GM21390 (cell line): ENCODE measurements at regions not wholly inside any gene's neighbourhood (a gene's known extent, or its start where the extent isn't known, plus 50 kb on each side); places are given as distances from the start of the nearest gene placed in this dataset.
"Not testable (repeated sequence)": the region's sequence is repeated elsewhere in the genome, so short reads cannot be mapped to it uniquely, and the experiment has no call there.

Experiments used
- ATAC-seq: cut with Tn5 transposase; IDR thresholded peaks from one replicate; pipeline ENCODE4 v1.9.1; 2021; ENCODE audit not compliant: unreplicated experiment

- ATAC-seq, result not testable (repeated sequence)
These were observed 108.1 kb downstream of the PROX1 start for GRCh38 chr1:214095896-214096295.

DNA sequence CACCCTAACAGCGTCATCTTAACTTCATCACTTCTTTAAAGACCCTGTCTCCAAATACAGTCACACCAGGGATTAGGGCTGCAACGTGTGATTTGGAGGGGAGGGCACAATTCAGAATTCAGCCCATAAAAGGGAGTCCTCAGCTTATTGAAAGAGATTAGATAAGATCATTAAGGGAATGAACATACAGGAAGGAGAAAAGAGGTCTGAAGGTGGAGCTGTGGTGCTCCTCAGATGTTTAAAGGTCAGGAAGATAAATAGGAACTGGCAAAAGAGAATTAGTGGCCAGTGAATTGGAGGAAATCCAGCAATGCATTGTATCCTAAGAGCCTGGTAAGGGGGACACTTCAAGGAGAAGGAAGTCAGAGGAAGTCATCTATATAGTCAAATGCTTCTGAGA is 113.5 kb downstream of the PROX1 start:
- ATAC-seq, result no peak

DNA sequence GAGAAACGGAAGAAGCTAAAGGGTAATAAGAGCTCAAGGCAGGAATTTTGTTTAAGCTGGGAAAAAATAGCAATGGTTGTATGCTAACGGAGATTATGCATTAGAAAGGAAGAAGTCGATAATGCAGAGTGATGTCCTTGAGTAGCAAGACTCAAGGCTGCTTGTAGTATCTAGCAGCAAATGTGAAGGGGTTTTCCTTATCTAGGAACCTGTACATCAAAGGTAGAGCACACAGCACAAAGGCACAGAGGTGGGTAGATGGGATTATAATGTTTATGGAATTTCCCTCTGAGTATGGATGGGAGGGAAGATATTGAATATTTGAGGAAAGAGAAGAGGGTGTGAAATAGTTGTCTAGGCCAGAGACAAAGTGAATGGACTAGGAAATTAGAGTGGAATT is 114.1 kb downstream of the PROX1 start:
- no peak for ATAC-seq

DNA sequence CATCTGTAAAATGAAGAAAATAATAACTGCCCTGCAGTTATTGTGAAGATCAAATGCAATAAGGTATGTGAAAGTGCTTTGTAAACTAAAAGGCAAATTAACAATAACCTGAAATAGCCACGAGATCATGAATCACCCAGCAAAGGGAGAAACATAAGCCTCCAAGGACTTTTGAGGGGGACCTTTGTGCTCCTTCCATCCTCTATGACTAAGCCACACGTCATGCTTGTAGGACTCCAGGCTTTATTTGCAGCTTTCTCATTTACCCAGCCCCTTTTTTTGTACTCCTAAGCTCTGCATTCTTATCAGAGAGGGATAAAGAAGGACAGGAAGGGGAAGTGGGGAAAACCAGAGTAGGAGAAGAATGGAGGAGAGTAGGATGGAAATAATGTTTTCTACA is 115.1 kb downstream of the PROX1 start:
- no peak for ATAC-seq

- ATAC-seq, result no peak
These were observed 116.0 kb downstream of the PROX1 start for GRCh38 chr1:214103778-214104177.

GRCh38 chr1:214106375-214106774 is 118.6 kb downstream of the PROX1 start:
- no peak for ATAC-seq

DNA sequence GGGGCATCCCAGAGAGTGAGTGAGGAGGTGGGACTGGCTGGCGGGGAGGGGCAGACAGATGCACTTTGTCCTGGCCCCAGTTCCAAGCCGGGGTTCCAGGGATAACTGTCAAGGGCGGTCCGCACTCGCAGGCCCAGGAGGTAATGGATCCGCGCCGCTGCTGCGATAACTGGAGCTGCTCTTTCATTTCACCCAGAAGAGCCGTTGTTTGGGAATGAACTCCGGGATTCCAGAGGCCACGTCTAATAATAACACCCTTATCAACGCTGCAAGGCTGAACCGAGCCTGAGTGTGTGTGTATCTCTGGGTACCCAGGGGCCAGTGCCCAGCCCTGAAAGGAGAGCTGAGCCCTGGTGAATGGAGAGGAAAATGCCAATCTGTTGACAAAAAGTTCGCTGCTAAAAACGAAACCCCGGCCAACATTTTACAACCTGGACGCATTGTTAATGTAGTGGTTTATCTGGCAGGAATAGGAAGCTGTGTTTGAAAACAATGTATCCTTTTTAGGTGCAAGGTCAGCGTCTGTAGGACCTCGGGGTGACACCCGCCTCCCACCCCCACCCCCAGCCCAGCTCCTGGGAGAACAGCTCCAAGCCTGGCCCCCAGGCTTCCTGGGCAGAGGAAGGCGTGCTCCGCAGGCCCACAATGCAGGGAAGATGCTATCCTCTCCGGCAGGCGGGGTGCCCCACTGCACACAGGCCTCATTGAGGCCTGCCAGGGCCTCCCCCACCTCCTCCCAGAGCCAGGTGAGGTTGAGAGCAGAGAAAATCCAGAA is 119.7 kb downstream of the PROX1 start:
- no peak for ATAC-seq

GRCh38 chr1:214108097-214108446 is 120.3 kb downstream of the PROX1 start:
- ATAC-seq, result no peak

GRCh38 chr1:214111796-214112195 is 124.0 kb downstream of the PROX1 start:
- ATAC-seq, result no peak

DNA sequence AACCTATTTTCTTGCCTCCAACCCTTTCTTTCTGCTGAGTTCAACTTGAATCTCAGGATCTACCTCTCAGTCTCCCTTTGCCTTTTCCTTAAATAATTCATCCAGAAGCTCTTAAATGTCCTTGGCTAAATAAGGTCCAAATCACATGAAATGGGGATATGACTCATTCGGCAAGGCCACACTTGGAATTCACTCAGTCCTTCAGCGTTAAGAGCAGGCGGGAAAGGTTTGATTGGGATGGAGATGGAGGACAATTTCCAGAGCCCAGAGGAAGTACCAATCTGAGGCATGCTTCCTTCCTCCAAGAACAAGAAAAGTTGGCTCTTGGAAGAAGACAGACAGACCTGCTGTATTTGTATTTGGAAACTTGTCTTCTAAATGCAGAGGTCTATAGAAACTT is 128.5 kb downstream of the PROX1 start:
- no peak for ATAC-seq

DNA sequence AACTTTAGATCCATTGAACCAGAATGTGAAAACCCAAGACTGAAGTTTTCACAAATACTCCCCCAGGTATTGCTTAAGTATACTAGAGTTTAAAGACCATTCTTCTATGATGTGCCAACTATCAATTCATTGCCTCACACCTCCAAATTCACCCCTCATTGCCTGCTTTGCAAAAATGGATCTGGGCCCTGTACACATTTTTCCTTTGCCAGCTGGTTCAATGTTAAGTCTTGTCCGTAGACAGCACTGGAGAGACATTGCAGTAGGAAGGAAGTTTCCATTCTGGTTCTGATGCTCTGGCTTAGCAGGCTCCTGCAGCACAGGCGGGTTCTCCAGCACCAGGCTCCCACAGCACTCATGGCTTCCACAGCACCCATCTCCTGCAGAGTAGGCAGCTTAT is 130.0 kb downstream of the PROX1 start:
- ATAC-seq, result no peak

GRCh38 chr1:214120191-214120590 is 132.4 kb downstream of the PROX1 start:
- ATAC-seq, result no peak

DNA sequence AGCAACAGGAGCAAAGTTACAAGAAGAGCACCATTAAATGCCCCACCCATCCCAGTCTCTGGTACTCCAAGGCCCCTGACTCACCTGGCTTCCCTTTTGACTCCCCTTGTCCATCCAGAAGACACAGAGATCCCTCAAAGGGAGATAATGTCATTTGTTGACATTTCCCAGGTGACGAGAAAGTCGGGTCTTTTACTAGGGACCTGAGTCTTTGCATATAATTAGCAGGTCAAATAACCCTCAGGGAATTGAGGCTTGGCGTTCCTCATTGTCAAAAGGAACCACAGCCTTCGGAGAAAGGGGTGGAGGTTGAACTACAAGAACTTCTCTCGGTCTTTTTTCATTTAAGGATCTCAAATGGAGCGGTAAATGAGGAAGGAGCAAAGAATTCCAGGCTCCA is 133.2 kb downstream of the PROX1 start:
- ATAC-seq, result no peak

- no peak for ATAC-seq
These were observed 134.3 kb downstream of the PROX1 start for GRCh38 chr1:214122110-214122509.

- peak; percentile 56 for ATAC-seq
These were observed 135.4 kb downstream of the PROX1 start for GRCh38 chr1:214123061-214123784.

DNA sequence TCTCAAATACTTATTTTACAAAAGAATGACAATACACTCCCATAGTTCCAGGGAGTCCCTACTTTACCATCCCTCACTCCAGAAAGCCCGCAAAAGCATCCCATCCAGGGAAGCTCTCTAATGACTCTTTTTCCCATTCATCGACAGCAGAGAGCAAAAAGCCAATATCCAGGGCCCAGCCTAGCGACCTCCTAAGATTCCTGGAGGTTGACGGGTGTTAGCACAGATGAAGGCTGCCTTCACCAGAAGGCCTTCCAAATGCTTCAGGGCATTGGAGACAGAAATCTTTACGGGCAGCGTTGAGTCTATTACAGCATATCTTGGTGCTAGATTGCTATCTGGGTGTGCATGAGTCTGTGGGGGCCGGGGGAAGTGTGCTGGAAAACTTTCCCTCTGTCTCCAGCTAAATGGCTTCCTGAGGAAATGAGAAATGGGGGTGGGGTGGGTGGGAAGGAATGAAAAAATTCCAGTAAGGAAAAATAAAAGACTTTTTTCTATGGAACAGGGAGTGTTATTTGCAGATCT is 136.6 kb downstream of the PROX1 start:
- ATAC-seq, result no peak

GRCh38 chr1:214124915-214125314 is 137.1 kb downstream of the PROX1 start:
- ATAC-seq, result no peak

DNA sequence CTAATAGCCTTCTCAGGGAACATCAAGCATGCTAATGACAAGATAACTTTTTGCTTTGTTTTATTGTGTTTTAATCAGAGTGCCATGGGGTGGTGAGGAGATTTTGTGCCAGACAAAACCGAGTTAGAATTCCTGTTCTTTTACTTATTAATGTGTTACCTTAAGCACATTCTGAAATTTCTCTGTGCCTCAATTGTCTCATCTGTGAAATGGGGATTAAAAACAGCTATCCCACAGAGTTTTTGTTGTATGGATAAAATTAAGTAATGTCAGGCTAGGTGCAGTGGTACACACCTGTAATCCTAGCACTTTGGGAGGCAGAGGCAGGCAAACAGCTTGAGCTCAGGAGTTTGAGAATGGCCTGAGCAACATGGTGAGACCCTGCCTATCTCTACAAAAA is 138.0 kb downstream of the PROX1 start:
- ATAC-seq, result no peak

DNA sequence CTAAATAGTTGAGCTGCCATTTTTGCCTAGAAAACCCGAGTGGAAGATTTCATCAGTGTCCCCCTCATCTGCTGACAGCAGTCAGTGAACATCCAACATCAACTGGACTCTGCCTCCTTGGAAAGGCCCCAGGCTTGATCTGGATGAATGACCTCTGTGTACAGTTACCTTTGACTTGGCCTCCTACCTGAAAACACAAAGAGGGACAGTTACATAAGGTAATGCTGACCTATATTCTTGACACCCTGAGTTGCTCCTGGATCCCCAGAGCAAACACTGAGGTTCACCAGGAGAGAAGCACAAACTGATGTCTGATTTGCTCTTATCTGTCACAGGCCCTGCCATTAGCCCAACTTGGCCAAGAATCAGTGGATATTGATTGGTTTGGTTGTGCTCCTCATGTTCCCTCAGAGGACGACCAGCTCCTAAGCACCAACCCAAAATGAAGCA is 138.9 kb downstream of the PROX1 start:
- ATAC-seq, result no peak

DNA sequence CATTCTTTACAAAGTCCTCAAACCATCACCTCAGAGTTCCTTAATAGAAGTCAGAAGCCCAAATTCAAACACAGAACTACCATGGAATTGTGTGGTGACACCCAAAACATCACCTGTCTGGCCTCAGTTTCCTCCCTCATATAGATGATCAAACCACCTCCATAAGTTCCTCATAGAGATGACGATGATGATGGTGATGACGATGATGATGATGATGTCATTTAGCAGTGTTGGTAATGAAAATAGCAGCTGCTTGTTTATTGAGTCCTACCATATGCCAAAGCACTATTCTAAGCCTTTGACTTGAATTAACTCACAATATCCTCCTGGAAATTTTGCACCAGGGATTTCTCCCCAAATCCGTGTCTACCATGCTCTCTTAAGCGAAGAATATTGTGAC is 139.9 kb downstream of the PROX1 start:
- ATAC-seq, result no peak

DNA sequence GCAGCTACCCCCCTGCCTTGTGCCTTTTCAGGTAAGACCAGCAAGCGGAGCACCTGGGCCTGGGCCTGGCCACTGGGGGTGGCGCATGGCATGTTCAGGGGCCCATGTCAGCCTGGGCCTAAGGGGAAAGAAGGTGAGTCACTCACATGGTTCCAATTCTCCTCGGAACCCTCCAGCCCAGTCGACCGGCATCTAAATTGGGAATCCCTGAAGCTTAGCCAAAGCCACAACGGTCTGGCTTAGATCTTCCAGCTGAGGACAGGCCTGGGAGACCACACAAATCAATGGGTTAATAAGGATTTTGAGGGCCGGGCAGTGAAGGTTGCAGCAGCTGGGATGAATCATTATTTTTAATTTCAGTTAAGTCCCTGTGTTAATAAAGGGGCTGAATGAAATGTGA is 145.1 kb upstream of the SMYD2 start:
- ATAC-seq, result no peak

- no peak for ATAC-seq
These were observed 144.5 kb upstream of the SMYD2 start for GRCh38 chr1:214136324-214136919.
